Peyer's patch (tissue), 4 donors: ENCODE measurements at regions not wholly inside any gene's neighbourhood (a gene's known extent, or its start where the extent isn't known, plus 50 kb on each side); places are given as distances from the start of the nearest gene placed in this dataset.

ENCODE experiments used
- POLR2A ChIP-seq, 2 donors: fragments of 450-650 bp; IDR thresholded peaks; one replicate each; pipeline ENCODE4 v1.5.1; 2017; ENCODE audit warnings: antibody characterized with exemption in 2 of 2, mild to moderate bottlenecking in 2 of 2, moderate library complexity in 2 of 2
- TF ChIP-seq, protein P1 (sequence below), 6 experiments: fragments of 450-650 bp in 4 of 6; fragments of 200-600 bp in 2 of 6; sonication (generic) in 1 of 6; IDR thresholded peaks; one replicate each; pipeline ENCODE4 v1.5.1; 2017 to 2019; ENCODE audit warnings: antibody characterized with exemption in 6 of 6, mild to moderate bottlenecking in 3 of 6, moderate library complexity in 1 of 6

GRCh38 chr1:221793439-221794078, 51.7 kb upstream of the DUSP10 start:
- TF ChIP-seq, protein P1, sequence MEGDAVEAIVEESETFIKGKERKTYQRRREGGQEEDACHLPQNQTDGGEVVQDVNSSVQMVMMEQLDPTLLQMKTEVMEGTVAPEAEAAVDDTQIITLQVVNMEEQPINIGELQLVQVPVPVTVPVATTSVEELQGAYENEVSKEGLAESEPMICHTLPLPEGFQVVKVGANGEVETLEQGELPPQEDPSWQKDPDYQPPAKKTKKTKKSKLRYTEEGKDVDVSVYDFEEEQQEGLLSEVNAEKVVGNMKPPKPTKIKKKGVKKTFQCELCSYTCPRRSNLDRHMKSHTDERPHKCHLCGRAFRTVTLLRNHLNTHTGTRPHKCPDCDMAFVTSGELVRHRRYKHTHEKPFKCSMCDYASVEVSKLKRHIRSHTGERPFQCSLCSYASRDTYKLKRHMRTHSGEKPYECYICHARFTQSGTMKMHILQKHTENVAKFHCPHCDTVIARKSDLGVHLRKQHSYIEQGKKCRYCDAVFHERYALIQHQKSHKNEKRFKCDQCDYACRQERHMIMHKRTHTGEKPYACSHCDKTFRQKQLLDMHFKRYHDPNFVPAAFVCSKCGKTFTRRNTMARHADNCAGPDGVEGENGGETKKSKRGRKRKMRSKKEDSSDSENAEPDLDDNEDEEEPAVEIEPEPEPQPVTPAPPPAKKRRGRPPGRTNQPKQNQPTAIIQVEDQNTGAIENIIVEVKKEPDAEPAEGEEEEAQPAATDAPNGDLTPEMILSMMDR (IDR thresholded peaks at IDR 0.05), result no peak
- TF ChIP-seq POLR2A (IDR thresholded peaks at IDR 0.05), result no peak
